GM12872 (cell line): ENCODE measurements at regions not wholly inside any gene's neighbourhood (a gene's known extent, or its start where the extent isn't known, plus 50 kb on each side); places are given as distances from the start of the nearest gene placed in this dataset.

Experiments
- TF ChIP-seq, protein P1 (sequence below): IDR thresholded peaks from 3 replicates; pipeline ENCODE4 v1.5.1; 2011; ENCODE audit warnings: low read depth, mild to moderate bottlenecking, low read length, moderate library complexity; ENCODE audit not compliant: insufficient read depth

DNA sequence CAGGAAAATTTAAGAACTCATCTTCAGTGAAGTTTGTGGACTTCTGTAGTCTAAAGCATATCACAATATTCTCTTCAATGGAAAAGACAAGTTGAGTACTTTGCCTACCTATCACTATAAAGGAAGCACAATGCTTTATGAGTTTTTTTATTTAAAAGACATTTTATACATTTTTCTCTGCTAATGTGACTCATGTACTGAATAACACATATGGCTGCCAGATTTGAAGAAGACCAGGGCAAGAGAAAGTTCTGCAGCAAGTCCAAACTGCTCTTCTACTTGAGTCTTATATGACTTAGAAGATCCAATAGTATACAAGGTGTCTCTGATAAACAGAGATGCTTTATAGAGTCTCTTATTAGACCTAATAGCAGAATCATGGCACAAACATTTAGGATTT lies 978.4 kb downstream of the TLE4 start:
- TF ChIP-seq, protein P1, sequence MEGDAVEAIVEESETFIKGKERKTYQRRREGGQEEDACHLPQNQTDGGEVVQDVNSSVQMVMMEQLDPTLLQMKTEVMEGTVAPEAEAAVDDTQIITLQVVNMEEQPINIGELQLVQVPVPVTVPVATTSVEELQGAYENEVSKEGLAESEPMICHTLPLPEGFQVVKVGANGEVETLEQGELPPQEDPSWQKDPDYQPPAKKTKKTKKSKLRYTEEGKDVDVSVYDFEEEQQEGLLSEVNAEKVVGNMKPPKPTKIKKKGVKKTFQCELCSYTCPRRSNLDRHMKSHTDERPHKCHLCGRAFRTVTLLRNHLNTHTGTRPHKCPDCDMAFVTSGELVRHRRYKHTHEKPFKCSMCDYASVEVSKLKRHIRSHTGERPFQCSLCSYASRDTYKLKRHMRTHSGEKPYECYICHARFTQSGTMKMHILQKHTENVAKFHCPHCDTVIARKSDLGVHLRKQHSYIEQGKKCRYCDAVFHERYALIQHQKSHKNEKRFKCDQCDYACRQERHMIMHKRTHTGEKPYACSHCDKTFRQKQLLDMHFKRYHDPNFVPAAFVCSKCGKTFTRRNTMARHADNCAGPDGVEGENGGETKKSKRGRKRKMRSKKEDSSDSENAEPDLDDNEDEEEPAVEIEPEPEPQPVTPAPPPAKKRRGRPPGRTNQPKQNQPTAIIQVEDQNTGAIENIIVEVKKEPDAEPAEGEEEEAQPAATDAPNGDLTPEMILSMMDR = no peak

GRCh38 chr9:80547613-80548012 lies 975.8 kb downstream of the TLE4 start:
- TF ChIP-seq, protein P1 = no peak

- TF ChIP-seq, protein P1 = no peak
Measured at GRCh38 chr9:80540387-80540786, 968.6 kb downstream of the TLE4 start.

DNA sequence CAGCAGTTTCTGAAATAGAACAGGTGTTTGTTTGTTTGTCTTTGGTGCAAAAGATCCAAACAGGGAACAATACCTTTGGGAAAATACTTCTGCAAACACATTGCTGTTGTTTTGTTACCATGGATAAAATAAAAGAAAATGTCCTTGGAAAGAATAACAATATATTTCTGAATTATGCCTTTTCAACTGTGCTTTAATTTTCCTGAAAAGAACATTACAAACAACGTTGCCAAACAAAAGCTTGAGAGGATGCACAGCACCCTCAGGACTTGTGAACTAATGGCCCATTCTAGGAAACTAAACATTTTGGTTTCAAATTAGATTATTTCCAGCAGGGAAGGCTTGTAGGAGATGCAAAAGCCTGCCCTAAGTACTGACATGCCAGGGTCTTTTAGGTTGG lies 967.2 kb downstream of the TLE4 start:
- TF ChIP-seq, protein P1 = no peak

DNA sequence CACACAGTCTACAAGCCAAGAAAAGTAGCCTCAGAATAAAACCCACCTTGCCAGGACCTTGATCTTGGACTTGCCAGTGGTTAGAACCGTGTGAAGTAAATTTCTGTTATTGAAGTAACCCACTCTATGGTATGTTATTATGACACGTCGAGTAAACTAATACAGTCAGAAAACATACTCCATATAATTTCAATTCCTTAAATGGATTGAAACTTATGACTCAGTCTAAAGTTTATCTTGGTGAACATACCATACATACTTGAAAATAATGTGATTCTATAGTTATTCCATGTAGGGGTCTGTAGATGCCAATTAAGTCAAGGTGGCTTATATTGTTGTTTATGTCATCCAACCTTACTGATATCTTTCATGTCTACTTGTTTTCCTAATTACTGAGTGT lies 950.7 kb downstream of the TLE4 start:
- TF ChIP-seq, protein P1 = no peak

GRCh38 chr9:80521151-80521550 lies 949.4 kb downstream of the TLE4 start:
- TF ChIP-seq, protein P1 = no peak

DNA sequence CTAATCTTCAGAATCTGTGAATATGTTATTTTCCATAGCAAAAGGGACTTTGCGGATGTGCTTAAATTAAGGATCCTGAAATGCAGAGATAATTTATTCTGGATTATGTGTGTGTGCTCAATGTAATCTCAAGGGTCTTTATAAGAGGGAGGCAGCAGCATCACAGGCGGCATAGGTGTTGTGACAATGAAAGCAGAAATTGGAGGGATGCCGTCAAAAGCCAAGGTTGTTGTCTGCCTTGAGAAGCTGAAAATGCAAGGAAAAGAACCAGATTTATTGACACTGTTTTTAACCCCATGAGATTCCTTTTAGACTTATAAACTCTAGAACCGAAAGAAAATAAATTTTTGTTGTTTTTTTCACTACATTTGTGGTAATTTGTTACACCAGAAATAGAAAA lies 948.5 kb downstream of the TLE4 start:
- TF ChIP-seq, protein P1 = no peak

- TF ChIP-seq, protein P1 = no peak
Measured at GRCh38 chr9:80518441-80518840, 946.7 kb downstream of the TLE4 start.
